ENCODE measurements at regions not wholly inside any gene's neighbourhood (a gene's known extent, or its start where the extent isn't known, plus 50 kb on each side); places are given as distances from the start of the nearest gene placed in this dataset.
"Not testable (repeated sequence)": the region's sequence is repeated elsewhere in the genome, so short reads cannot be mapped to it uniquely, and the experiment has no call there.

GRCh38 chr14:104267895-104268294, 129.5 kb downstream of the KIF26A start:
- no peaks in the 10 kb centered on the region for H3K9me3 ChIP-seq
- no peak overlapping the region for H3K4me3 ChIP-seq (ENCODE audit: control insufficient read depth in 1 of 2, extremely low read depth in 1 of 2, low read length in 1 of 2)
- CTCF ChIA-PET: interaction anchor here in 1 of 2 donors (0.6 kb wide), 1 partner anchor 183 kb away, joined by 3 read pairs; no protein-coding TSS in a partner anchor
- H3K27ac ChIP-seq (ENCODE audit: low read length): no peak overlapping the region
- WGBS (ENCODE audit: insufficient coverage): 43% methylated on average over 9 of the region's 18 CpGs
- Mint-ChIP-seq H3K36me3 (no peaks in the 10 kb centered on the region), H3K9me3 (no peaks in the 10 kb centered on the region), H3K4me3 (peak overlapping the region; percentile 21 to 61 (median 50)), H3K27me3 (peaks cover 0 to 5% of the 10 kb centered on the region in 2 donors), H3K4me1 (peaks cover 3 to 5% (median 3%) of the 10 kb centered on the region in 3 donors), H3K27ac (no peak overlapping the region)
- ATAC-seq (replicated peaks in 1 of 4) (no peak), DNase-seq (peak in 1 of 35 experiments; percentile 2)
- H3K27me3 ChIP-seq (replicated peaks in 1 of 2; ENCODE audit: control insufficient read depth in 2 of 2, extremely low read depth in 1 of 2, insufficient read depth in 2 of 2, low read length in 1 of 2): peaks cover 0 to 19% of the 10 kb centered on the region in 2 experiments
- no peaks in the 10 kb centered on the region for H3K36me3 ChIP-seq (ENCODE audit: control insufficient read depth in 2 of 2, extremely low read depth in 1 of 2, insufficient read depth in 1 of 2, low read length in 1 of 2)
- peaks cover 0 to 3% of the 10 kb centered on the region in 2 experiments for H3K4me1 ChIP-seq (ENCODE audit: control insufficient read depth in 1 of 2, extremely low read depth in 1 of 2, insufficient read depth in 2 of 2, low read length in 2 of 2)
- POLR2A ChIA-PET: interaction anchor here (0.6 kb wide), 2 partner anchors 45 to 709 kb away, joined by 3 to 4 read pairs; no protein-coding TSS in a partner anchor

- no peak for DNase-seq
- no peak for ATAC-seq (replicated peaks in 1 of 4)
- no peak overlapping the region for H3K4me3 ChIP-seq (ENCODE audit: control insufficient read depth in 1 of 2, extremely low read depth in 1 of 2, low read length in 1 of 2)
- WGBS (ENCODE audit: insufficient coverage): no CpG with 5 or more reads among the region's 7 CpGs
- H3K27ac Mint-ChIP-seq: no peak overlapping the region
- no peaks in the 10 kb centered on the region for H3K36me3 Mint-ChIP-seq
- H3K4me1 ChIP-seq (ENCODE audit: control insufficient read depth in 1 of 2, extremely low read depth in 1 of 2, insufficient read depth in 2 of 2, low read length in 2 of 2): peaks cover 0 to 3% of the 10 kb centered on the region in 2 experiments
- peaks cover 0 to 5% of the 10 kb centered on the region in 2 donors for H3K27me3 Mint-ChIP-seq
- H3K9me3 Mint-ChIP-seq: no peaks in the 10 kb centered on the region
- ChIA-PET POLR2A (interaction anchor here (0.6 kb wide), 2 partner anchors 45 to 709 kb away, joined by 3 to 4 read pairs; no protein-coding TSS in a partner anchor), CTCF (no interaction called here)
- H3K27ac ChIP-seq (ENCODE audit: low read length): no peak overlapping the region
- H3K9me3 ChIP-seq: no peaks in the 10 kb centered on the region
- H3K27me3 ChIP-seq (replicated peaks in 1 of 2; ENCODE audit: control insufficient read depth in 2 of 2, extremely low read depth in 1 of 2, insufficient read depth in 2 of 2, low read length in 1 of 2): peaks cover 0 to 17% of the 10 kb centered on the region in 2 experiments
- peak overlapping the region; percentile 21 to 61 (median 50) for H3K4me3 Mint-ChIP-seq
- H3K36me3 ChIP-seq (ENCODE audit: control insufficient read depth in 2 of 2, extremely low read depth in 1 of 2, insufficient read depth in 1 of 2, low read length in 1 of 2): no peaks in the 10 kb centered on the region
- peaks cover 3 to 5% (median 3%) of the 10 kb centered on the region in 3 donors for H3K4me1 Mint-ChIP-seq
Measured at GRCh38 chr14:104268295-104268694, 129.9 kb downstream of the KIF26A start.

- H3K36me3 Mint-ChIP-seq: no peaks in the 10 kb centered on the region
- Histone ChIP-seq H3K36me3 (ENCODE audit: control insufficient read depth in 2 of 2, extremely low read depth in 1 of 2, insufficient read depth in 1 of 2, low read length in 1 of 2) (no peaks in the 10 kb centered on the region), H3K27me3 (replicated peaks in 1 of 2; ENCODE audit: control insufficient read depth in 2 of 2, extremely low read depth in 1 of 2, insufficient read depth in 2 of 2, low read length in 1 of 2) (peaks cover 0 to 17% of the 10 kb centered on the region in 2 experiments), H3K27ac (ENCODE audit: low read length) (no peak overlapping the region), H3K9me3 (no peaks in the 10 kb centered on the region), H3K4me1 (ENCODE audit: control insufficient read depth in 1 of 2, extremely low read depth in 1 of 2, insufficient read depth in 2 of 2, low read length in 2 of 2) (peaks cover 0 to 3% of the 10 kb centered on the region in 2 experiments), H3K4me3 (ENCODE audit: control insufficient read depth in 1 of 2, extremely low read depth in 1 of 2, low read length in 1 of 2) (no peak overlapping the region)
- no peaks in the 10 kb centered on the region for H3K27me3 Mint-ChIP-seq
- DNase-seq: peak in 3 of 35 experiments; percentile 1 to 22 (median 5)
- no peaks in the 10 kb centered on the region for H3K9me3 Mint-ChIP-seq
- 82% methylated on average over 23 of the region's 25 CpGs for WGBS (ENCODE audit: insufficient coverage)
- CTCF ChIA-PET: no interaction called here
- ATAC-seq (replicated peaks in 1 of 4): no peak
- H3K4me1 Mint-ChIP-seq: peaks cover 3 to 5% (median 3%) of the 10 kb centered on the region in 3 donors
- POLR2A ChIA-PET: no interaction called here
- H3K27ac Mint-ChIP-seq: no peak overlapping the region
- peak overlapping the region in 1 of 3 donors; percentile 13 for H3K4me3 Mint-ChIP-seq
Measured at GRCh38 chr14:104268725-104269436, 130.5 kb downstream of the KIF26A start.

- POLR2A ChIA-PET, H3K27ac Mint-ChIP-seq: not testable (repeated sequence)
Measured at GRCh38 chr14:104269511-104270241, 131.3 kb downstream of the KIF26A start.

GRCh38 chr14:104271391-104271790, 133.0 kb downstream of the KIF26A start:
- no peaks in the 10 kb centered on the region for H3K36me3 ChIP-seq (ENCODE audit: control insufficient read depth in 2 of 2, extremely low read depth in 1 of 2, insufficient read depth in 1 of 2, low read length in 1 of 2)
- CTCF ChIA-PET: no interaction called here
- H3K4me1 Mint-ChIP-seq: peaks cover 3 to 5% (median 3%) of the 10 kb centered on the region in 3 donors

More at GRCh38 chr14:104269511-104270241, 131.3 kb downstream of the KIF26A start:
- CTCF ChIA-PET; H3K27ac ChIP-seq (ENCODE audit: low read length); ATAC-seq (replicated peaks in 1 of 4); H3K27me3 ChIP-seq (replicated peaks in 1 of 2; ENCODE audit: control insufficient read depth in 2 of 2, extremely low read depth in 1 of 2, insufficient read depth in 2 of 2, low read length in 1 of 2); H3K4me1 ChIP-seq (ENCODE audit: control insufficient read depth in 1 of 2, extremely low read depth in 1 of 2, insufficient read depth in 2 of 2, low read length in 2 of 2); H3K36me3 Mint-ChIP-seq; H3K27me3 Mint-ChIP-seq; H3K4me3 ChIP-seq (ENCODE audit: control insufficient read depth in 1 of 2, extremely low read depth in 1 of 2, low read length in 1 of 2); H3K36me3 ChIP-seq (ENCODE audit: control insufficient read depth in 2 of 2, extremely low read depth in 1 of 2, insufficient read depth in 1 of 2, low read length in 1 of 2); H3K9me3 ChIP-seq; H3K4me1 Mint-ChIP-seq; H3K9me3 Mint-ChIP-seq: not testable (repeated sequence)
- peak overlapping the region in 1 of 3 donors; percentile 13 for H3K4me3 Mint-ChIP-seq
- DNase-seq: peak in 2 of 35 experiments; percentile 1 to 3
- WGBS (ENCODE audit: insufficient coverage): 88% methylated on average over 12 of the region's 34 CpGs

GRCh38 chr14:104274806-104275205, 136.4 kb downstream of the KIF26A start:
- Mint-ChIP-seq H3K4me1 (no peaks in the 10 kb centered on the region), H3K27me3 (peaks cover 13 to 26% of the 10 kb centered on the region in 2 donors), H3K4me3 (no peak overlapping the region), H3K27ac (no peak overlapping the region), H3K36me3 (no peaks in the 10 kb centered on the region), H3K9me3 (no peaks in the 10 kb centered on the region)
- WGBS (ENCODE audit: insufficient coverage): 58% methylated on average over 2 of the region's 9 CpGs
- ChIA-PET CTCF (interaction anchor here in 1 of 2 donors (0.7 kb wide), 1 partner anchor 1155 kb away, joined by 3 read pairs; no protein-coding TSS in a partner anchor), POLR2A (no interaction called here)
- Histone ChIP-seq H3K27ac (ENCODE audit: low read length) (no peak overlapping the region), H3K36me3 (ENCODE audit: control insufficient read depth in 2 of 2, extremely low read depth in 1 of 2, insufficient read depth in 1 of 2, low read length in 1 of 2) (no peaks in the 10 kb centered on the region), H3K4me1 (ENCODE audit: control insufficient read depth in 1 of 2, extremely low read depth in 1 of 2, insufficient read depth in 2 of 2, low read length in 2 of 2) (no peaks in the 10 kb centered on the region), H3K9me3 (no peaks in the 10 kb centered on the region), H3K27me3 (replicated peaks in 1 of 2; ENCODE audit: control insufficient read depth in 2 of 2, extremely low read depth in 1 of 2, insufficient read depth in 2 of 2, low read length in 1 of 2) (peaks cover 0 to 27% of the 10 kb centered on the region in 2 experiments), H3K4me3 (ENCODE audit: control insufficient read depth in 1 of 2, extremely low read depth in 1 of 2, low read length in 1 of 2) (no peak overlapping the region)
- DNase-seq: no peak
- ATAC-seq (replicated peaks in 1 of 4): no peak

More at GRCh38 chr14:104271391-104271790, 133.0 kb downstream of the KIF26A start:
- Histone ChIP-seq H3K27ac (ENCODE audit: low read length) (no peak overlapping the region), H3K4me1 (ENCODE audit: control insufficient read depth in 1 of 2, extremely low read depth in 1 of 2, insufficient read depth in 2 of 2, low read length in 2 of 2) (peaks cover 0 to 3% of the 10 kb centered on the region in 2 experiments), H3K27me3 (replicated peaks in 1 of 2; ENCODE audit: control insufficient read depth in 2 of 2, extremely low read depth in 1 of 2, insufficient read depth in 2 of 2, low read length in 1 of 2) (peaks cover 0 to 9% of the 10 kb centered on the region in 2 experiments), H3K9me3 (no peaks in the 10 kb centered on the region), H3K4me3 (ENCODE audit: control insufficient read depth in 1 of 2, extremely low read depth in 1 of 2, low read length in 1 of 2) (no peak overlapping the region)
- Mint-ChIP-seq H3K4me3 (no peak overlapping the region), H3K9me3 (no peaks in the 10 kb centered on the region), H3K36me3 (no peaks in the 10 kb centered on the region), H3K27me3 (peaks cover 0 to 4% of the 10 kb centered on the region in 2 donors), H3K27ac (no peak overlapping the region)
- WGBS (ENCODE audit: insufficient coverage): no CpG with 5 or more reads among the region's 1 CpG
- DNase-seq (no peak), ATAC-seq (replicated peaks in 1 of 4) (no peak)
- POLR2A ChIA-PET: no interaction called here
